ENCODE measurements at regions not wholly inside any gene's neighbourhood (a gene's known extent, or its start where the extent isn't known, plus 50 kb on each side); places are given as distances from the start of the nearest gene placed in this dataset.

GRCh38 chr3:871651-872050 is 221.2 kb upstream of the CNTN6 start:
- no peaks in the 10 kb centered on the region for H3K4me1 Mint-ChIP-seq (ENCODE audit: low read depth, unreplicated experiment)
- no peak overlapping the region for H3K4me3 Mint-ChIP-seq (ENCODE audit: low read depth, unreplicated experiment)
- no peaks in the 10 kb centered on the region for H3K36me3 Mint-ChIP-seq (ENCODE audit: insufficient read depth, unreplicated experiment)
- intact Hi-C loops (cut with micrococcal nuclease; ENCODE audit: unreplicated experiment): no loop called here
- BruUV-seq (replicated peaks): no TSS peak
- peaks cover 3% of the 10 kb centered on the region for H3K9me3 Mint-ChIP-seq (ENCODE audit: low read depth, unreplicated experiment)
- TF ChIP-seq CTCF (IDR thresholded peaks at IDR 0.05; ENCODE audit: unreplicated experiment): no peak
- DNase-seq: no peak
- no peaks in the 10 kb centered on the region for H3K27me3 Mint-ChIP-seq (ENCODE audit: unreplicated experiment)
- CTCF ChIA-PET: no interaction called here
- H3K27ac Mint-ChIP-seq (ENCODE audit: unreplicated experiment): no peak overlapping the region

GRCh38 chr3:877001-877400 is 215.8 kb upstream of the CNTN6 start:
- Mint-ChIP-seq H3K4me3 (ENCODE audit: low read depth, unreplicated experiment) (no peak overlapping the region), H3K27ac (ENCODE audit: unreplicated experiment) (no peak overlapping the region), H3K4me1 (ENCODE audit: low read depth, unreplicated experiment) (peaks cover 15% of the 10 kb centered on the region), H3K36me3 (ENCODE audit: insufficient read depth, unreplicated experiment) (no peaks in the 10 kb centered on the region), H3K27me3 (ENCODE audit: unreplicated experiment) (no peaks in the 10 kb centered on the region), H3K9me3 (ENCODE audit: low read depth, unreplicated experiment) (peaks cover 3% of the 10 kb centered on the region)
- no TSS peak for BruUV-seq (replicated peaks)
- TF ChIP-seq CTCF (IDR thresholded peaks at IDR 0.05; ENCODE audit: unreplicated experiment): no peak
- intact Hi-C loops (cut with micrococcal nuclease; ENCODE audit: unreplicated experiment): no loop called here
- no peak for DNase-seq
- CTCF ChIA-PET: no interaction called here

- DNase-seq: no peak
- Mint-ChIP-seq H3K4me1 (ENCODE audit: low read depth, unreplicated experiment) (peaks cover 25% of the 10 kb centered on the region), H3K9me3 (ENCODE audit: low read depth, unreplicated experiment) (peaks cover 3% of the 10 kb centered on the region), H3K27ac (ENCODE audit: unreplicated experiment) (no peak overlapping the region), H3K4me3 (ENCODE audit: low read depth, unreplicated experiment) (no peak overlapping the region), H3K27me3 (ENCODE audit: unreplicated experiment) (no peaks in the 10 kb centered on the region), H3K36me3 (ENCODE audit: insufficient read depth, unreplicated experiment) (no peaks in the 10 kb centered on the region)
- no peak for TF ChIP-seq CTCF (IDR thresholded peaks at IDR 0.05; ENCODE audit: unreplicated experiment)
- CTCF ChIA-PET: no interaction called here
- BruUV-seq (replicated peaks): no TSS peak
- intact Hi-C loops (cut with micrococcal nuclease; ENCODE audit: unreplicated experiment): no loop called here
These were observed 214.1 kb upstream of the CNTN6 start for GRCh38 chr3:878746-879145.

GRCh38 chr3:880371-880770 is 212.5 kb upstream of the CNTN6 start:
- no peaks in the 10 kb centered on the region for H3K36me3 Mint-ChIP-seq (ENCODE audit: insufficient read depth, unreplicated experiment)
- H3K27me3 Mint-ChIP-seq (ENCODE audit: unreplicated experiment): no peaks in the 10 kb centered on the region
- peaks cover 25% of the 10 kb centered on the region for H3K4me1 Mint-ChIP-seq (ENCODE audit: low read depth, unreplicated experiment)
- peaks cover under 1% of the 10 kb centered on the region for H3K9me3 Mint-ChIP-seq (ENCODE audit: low read depth, unreplicated experiment)
- no peak overlapping the region for H3K27ac Mint-ChIP-seq (ENCODE audit: unreplicated experiment)
- CTCF ChIA-PET: no interaction called here
- BruUV-seq (replicated peaks): no TSS peak
- no peak for DNase-seq
- intact Hi-C loops (cut with micrococcal nuclease; ENCODE audit: unreplicated experiment): no loop called here
- TF ChIP-seq CTCF (IDR thresholded peaks at IDR 0.05; ENCODE audit: unreplicated experiment): no peak
- H3K4me3 Mint-ChIP-seq (ENCODE audit: low read depth, unreplicated experiment): no peak overlapping the region

GRCh38 chr3:882533-882932 is 210.3 kb upstream of the CNTN6 start:
- H3K4me3 Mint-ChIP-seq (ENCODE audit: low read depth, unreplicated experiment): no peak overlapping the region
- CTCF ChIA-PET: no interaction called here
- H3K9me3 Mint-ChIP-seq (ENCODE audit: low read depth, unreplicated experiment): no peaks in the 10 kb centered on the region
- intact Hi-C loops (cut with micrococcal nuclease; ENCODE audit: unreplicated experiment): no loop called here
- no peaks in the 10 kb centered on the region for H3K36me3 Mint-ChIP-seq (ENCODE audit: insufficient read depth, unreplicated experiment)
- no peak for DNase-seq
- TF ChIP-seq CTCF (IDR thresholded peaks at IDR 0.05; ENCODE audit: unreplicated experiment): no peak
- BruUV-seq (replicated peaks): no TSS peak
- no peaks in the 10 kb centered on the region for H3K27me3 Mint-ChIP-seq (ENCODE audit: unreplicated experiment)
- H3K4me1 Mint-ChIP-seq (ENCODE audit: low read depth, unreplicated experiment): peaks cover 25% of the 10 kb centered on the region
- no peak overlapping the region for H3K27ac Mint-ChIP-seq (ENCODE audit: unreplicated experiment)
